NT2/D1 (cell line): ENCODE measurements at regions not wholly inside any gene's neighbourhood (a gene's known extent, or its start where the extent isn't known, plus 50 kb on each side); places are given as distances from the start of the nearest gene placed in this dataset.

Experiments used
- SUZ12 ChIP-seq: IDR thresholded peaks from 2 replicates; pipeline ENCODE4 v1.6.1; 2011; ENCODE audit not compliant: insufficient read length, insufficient read depth; ENCODE audit errors: extremely low read depth
- YY1 ChIP-seq: IDR thresholded peaks from 2 replicates; pipeline ENCODE4 v1.6.1; 2011; ENCODE audit not compliant: insufficient read length, insufficient read depth
- ZNF274 ChIP-seq: IDR thresholded peaks from 2 replicates; pipeline ENCODE4 v1.6.1; 2011; ENCODE audit warnings: mild to moderate bottlenecking, low read depth, low read length

DNA sequence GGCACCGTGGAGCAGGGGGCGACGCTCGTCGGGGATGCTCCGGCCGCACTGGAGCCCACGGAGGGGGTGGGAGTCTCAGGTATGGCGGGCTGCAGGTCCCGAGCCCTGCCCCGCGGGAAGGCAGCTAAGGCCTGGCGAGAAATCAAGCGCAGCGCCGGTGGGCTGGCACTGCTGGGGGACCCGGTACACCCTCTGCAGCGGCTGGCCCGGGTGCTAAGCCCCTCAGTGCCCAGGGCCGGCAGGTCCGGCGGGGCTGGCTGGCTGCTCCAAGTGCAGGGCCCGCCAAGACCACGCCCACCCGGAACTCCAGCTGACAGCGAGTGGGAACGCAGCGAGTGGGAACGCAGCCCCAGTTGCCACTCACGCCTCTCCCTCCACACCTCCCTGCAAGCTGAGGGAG, 676.4 kb downstream of the SI start:
- TF ChIP-seq ZNF274 (no peak), YY1 (no peak), SUZ12 (no peak)
